Testis (tissue), 2 donors: ENCODE measurements at regions not wholly inside any gene's neighbourhood (a gene's known extent, or its start where the extent isn't known, plus 50 kb on each side); places are given as distances from the start of the nearest gene placed in this dataset.

Experiments
- POLR2A ChIP-seq: fragments of 450-650 bp; IDR thresholded peaks from one replicate; pipeline ENCODE4 v1.6.1; 2017; ENCODE audit warnings: antibody characterized with exemption, mild to moderate bottlenecking, moderate library complexity
- TF ChIP-seq, protein P1 (sequence below), 3 experiments: fragments of 450-650 bp in 2 of 3; fragments of 200-600 bp in 1 of 3; sonication (generic) in 1 of 3; IDR thresholded peaks; one replicate each; pipeline ENCODE4 v1.5.1; 2016 to 2019; ENCODE audit warnings: antibody characterized with exemption in 3 of 3, mild to moderate bottlenecking in 2 of 3, moderate library complexity in 1 of 3

DNA sequence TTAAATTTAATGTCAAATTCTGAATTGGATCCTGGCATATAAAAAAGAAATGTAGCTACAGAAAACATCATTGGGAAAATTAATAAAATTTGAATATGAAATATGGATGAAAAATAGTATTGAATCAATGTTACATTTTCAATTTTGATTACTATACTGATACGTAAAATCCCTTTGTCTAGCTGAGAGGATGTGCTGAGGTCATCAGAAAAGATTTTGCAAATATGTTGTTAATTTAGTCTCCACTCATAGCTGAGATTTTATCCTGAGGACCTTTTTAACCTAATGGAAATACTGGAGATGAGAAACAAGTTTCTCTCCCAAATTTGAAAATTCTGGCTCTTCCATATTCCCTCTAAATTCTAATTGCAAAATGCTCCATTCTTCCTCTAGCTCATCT is 84.4 kb upstream of the ADAMTS16 start:
- TF ChIP-seq, protein P1, sequence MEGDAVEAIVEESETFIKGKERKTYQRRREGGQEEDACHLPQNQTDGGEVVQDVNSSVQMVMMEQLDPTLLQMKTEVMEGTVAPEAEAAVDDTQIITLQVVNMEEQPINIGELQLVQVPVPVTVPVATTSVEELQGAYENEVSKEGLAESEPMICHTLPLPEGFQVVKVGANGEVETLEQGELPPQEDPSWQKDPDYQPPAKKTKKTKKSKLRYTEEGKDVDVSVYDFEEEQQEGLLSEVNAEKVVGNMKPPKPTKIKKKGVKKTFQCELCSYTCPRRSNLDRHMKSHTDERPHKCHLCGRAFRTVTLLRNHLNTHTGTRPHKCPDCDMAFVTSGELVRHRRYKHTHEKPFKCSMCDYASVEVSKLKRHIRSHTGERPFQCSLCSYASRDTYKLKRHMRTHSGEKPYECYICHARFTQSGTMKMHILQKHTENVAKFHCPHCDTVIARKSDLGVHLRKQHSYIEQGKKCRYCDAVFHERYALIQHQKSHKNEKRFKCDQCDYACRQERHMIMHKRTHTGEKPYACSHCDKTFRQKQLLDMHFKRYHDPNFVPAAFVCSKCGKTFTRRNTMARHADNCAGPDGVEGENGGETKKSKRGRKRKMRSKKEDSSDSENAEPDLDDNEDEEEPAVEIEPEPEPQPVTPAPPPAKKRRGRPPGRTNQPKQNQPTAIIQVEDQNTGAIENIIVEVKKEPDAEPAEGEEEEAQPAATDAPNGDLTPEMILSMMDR (IDR thresholded peaks at IDR 0.05), result no peak
- no peak for TF ChIP-seq POLR2A
